D721Med (cell line): ENCODE measurements at regions not wholly inside any gene's neighbourhood (a gene's known extent, or its start where the extent isn't known, plus 50 kb on each side); places are given as distances from the start of the nearest gene placed in this dataset.

Experiments used
- DNase-seq: peaks from one replicate; pipeline ENCODE4 v3.0.0; 2011; ENCODE audit warnings: low spot score; ENCODE audit not compliant: insufficient read length
- FAIRE-seq: peaks from 2 replicates; lab custom pipeline; 2011; peaks lifted over from hg19 to GRCh38; lab: Jason Lieb, UNC
- CTCF ChIP-seq: IDR thresholded peaks from 2 replicates; pipeline ENCODE4 v1.5.1; 2012; ENCODE audit warnings: mild to moderate bottlenecking, control low read depth; ENCODE audit not compliant: insufficient read depth; ENCODE audit errors: missing control alignments

DNA sequence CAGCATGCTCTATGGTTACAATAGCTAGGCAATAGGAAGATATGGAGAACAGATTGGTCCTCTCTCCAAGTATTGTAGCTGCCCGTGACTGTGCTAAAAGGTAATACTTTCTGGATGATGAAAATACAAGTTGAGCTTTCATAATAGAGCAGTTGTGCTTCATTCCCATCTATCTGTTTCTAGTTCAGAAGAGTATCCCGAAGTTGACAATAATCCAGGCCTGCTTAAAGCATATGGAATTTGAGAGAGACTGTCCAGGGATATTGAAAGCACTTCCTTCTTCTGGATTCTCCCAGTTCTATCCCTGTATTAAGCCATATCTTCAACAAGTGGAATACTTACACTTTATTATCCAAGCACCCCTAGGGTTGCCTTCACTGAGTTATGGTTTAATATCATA is 350.4 kb downstream of the EFNA5 start:
- DNase-seq (no peak), FAIRE-seq (no peak)
- no peak for TF ChIP-seq CTCF

- TF ChIP-seq CTCF: no peak
- no peak for FAIRE-seq
- DNase-seq: no peak
These were observed 350.8 kb downstream of the EFNA5 start for GRCh38 chr5:107319901-107320300.

GRCh38 chr5:107314330-107314729 is 356.4 kb downstream of the EFNA5 start:
- TF ChIP-seq CTCF: no peak
- DNase-seq: no peak
- FAIRE-seq: no peak

DNA sequence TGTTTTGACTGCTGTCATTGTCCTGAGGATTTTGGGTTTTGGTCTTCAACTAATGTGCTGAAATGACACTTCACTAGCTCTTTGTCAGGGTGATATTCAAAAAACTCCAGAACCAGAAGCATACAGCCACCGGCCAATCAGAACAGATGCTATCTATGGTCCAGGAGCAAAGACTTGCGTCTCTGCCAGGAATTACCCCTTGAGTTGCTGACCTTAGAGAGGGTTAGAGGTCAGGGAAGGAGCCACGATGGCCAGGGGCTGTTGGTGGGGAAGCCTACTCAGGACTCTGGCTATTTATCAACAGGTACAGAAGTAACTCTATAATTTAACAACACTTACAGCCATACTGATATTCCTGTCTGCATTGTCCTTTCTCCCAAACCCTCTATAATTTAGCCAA is 356.8 kb downstream of the EFNA5 start:
- no peak for TF ChIP-seq CTCF
- no peak for FAIRE-seq
- DNase-seq: no peak

- no peak for TF ChIP-seq CTCF
- FAIRE-seq (no peak), DNase-seq (no peak)
These were observed 357.6 kb downstream of the EFNA5 start for GRCh38 chr5:107313098-107313497.

DNA sequence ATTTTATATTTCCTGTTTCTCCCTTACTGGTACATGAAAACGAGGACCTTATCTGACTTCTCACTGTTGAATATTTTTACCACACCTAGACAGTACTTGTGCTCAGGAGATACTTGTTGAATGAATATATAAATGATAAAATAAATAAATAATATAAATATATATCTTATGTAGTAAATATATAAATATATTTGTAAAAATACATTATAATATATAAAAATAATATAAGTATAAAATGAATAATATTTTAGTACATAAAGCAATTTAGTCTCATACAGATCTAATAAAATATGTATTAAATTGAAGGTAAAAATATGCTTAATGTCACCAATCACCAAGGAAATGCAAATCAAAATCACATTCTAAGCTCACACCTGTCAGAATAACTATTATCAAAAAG is 360.6 kb downstream of the EFNA5 start:
- FAIRE-seq (no peak), DNase-seq (no peak)
- no peak for TF ChIP-seq CTCF

DNA sequence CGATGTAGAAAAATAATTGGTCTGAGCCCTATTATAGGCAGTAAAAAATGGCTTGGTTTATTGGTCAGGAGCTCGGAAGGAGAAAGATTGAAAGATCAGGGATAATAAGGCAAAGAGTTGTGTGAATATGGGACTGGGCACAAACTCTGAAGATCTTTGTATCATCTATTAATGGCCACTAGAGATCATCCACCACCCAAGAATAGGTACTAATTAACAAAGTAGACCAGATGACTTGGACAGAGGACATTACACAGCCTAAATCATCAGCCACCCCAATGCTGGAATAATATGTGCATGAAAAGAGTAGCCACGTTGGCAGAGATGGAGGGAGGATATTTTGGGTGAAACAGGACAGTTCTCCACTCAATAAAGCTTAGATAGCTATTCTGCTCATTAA is 364.1 kb downstream of the EFNA5 start:
- no peak for TF ChIP-seq CTCF
- no peak for FAIRE-seq
- DNase-seq: no peak
